Dedifferentiated amniotic fluid mesenchymal stem cell (primary cell): ENCODE measurements at regions not wholly inside any gene's neighbourhood (a gene's known extent, or its start where the extent isn't known, plus 50 kb on each side); places are given as distances from the start of the nearest gene placed in this dataset.
"Not testable (repeated sequence)": the region's sequence is repeated elsewhere in the genome, so short reads cannot be mapped to it uniquely, and the experiment has no call there.

Experiments used
- DNase-seq: peaks from one replicate; pipeline ENCODE4 v3.0.0-alpha.2; 2016; ENCODE audit errors: extremely low spot score

DNA sequence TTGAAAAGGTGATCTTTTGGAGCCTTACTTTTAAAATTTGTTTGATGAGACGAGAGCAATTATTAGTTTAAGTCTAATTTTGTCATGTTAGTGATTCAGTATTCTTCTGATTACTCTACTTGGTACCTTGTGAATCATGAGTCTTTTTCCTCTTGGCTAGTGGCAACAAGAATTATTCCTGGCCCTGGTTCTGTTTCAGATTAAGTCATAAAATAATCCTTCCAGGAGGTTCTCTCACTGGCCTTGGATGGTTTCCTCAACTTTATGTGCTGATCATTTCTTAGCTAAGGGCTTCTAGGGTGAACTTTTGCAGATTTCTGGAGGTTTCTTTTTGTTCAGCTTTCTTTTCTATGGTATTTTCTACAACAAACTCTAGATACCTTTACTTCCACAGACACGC, 741.8 kb upstream of the LUZP2 start:
- no peak for DNase-seq

DNA sequence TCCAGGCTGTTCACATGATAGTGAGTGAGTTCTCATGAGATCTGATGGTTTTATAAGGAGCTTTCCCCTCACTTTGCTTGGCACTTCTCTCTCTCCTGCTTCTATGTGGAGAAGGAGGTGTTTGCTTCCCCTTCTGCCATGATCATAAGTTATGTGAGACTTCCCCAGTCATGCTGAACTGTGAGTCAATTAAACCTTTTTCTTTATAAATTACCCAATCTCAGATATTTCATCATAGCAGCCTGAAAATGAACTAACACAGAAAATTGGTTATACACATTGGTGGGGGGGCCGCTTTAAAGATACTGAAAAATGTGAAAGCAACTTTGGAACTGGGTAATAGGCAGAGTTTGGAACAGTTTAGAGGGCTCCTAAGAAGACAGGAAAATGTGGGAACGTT, 741.1 kb upstream of the LUZP2 start:
- DNase-seq = no peak

DNA sequence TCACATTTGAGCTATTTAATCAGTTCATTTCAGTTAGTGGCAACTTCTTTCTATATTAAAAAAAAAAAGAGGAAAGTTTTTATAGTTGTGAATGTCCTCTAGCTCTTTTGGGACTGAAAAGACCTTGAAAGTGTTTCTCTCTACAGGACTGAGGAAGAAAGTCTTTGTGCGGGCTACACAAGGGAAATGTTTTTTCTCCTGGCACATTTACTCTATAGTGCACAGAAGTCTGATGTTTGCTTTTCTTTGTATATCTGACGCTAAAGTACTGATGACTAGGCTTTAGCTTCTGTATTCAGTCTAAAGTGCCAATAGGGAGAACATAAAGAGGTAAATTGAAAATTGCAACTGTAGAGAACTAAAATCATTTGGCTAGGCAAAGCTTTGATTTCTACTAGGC, 737.4 kb upstream of the LUZP2 start:
- no peak for DNase-seq

DNA sequence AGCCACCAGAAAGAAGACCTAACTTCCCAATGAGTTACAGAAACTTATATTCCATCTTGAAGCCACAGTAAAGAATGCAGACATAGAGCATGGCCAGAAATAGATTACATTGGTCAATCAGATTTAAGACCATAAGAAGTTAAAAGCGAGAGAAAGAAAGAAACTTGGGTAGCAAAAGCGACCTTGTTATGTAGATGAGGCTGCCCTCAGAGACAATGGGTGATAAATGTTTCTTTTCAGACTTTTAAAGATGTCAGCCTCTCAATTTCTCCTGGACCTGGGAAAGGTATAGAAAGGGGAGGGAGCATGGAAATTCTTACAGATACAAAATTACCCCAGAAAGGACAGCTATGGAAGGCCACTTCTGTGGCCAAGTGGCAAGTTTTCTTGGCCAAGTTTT, 732.6 kb upstream of the LUZP2 start:
- DNase-seq = no peak

DNA sequence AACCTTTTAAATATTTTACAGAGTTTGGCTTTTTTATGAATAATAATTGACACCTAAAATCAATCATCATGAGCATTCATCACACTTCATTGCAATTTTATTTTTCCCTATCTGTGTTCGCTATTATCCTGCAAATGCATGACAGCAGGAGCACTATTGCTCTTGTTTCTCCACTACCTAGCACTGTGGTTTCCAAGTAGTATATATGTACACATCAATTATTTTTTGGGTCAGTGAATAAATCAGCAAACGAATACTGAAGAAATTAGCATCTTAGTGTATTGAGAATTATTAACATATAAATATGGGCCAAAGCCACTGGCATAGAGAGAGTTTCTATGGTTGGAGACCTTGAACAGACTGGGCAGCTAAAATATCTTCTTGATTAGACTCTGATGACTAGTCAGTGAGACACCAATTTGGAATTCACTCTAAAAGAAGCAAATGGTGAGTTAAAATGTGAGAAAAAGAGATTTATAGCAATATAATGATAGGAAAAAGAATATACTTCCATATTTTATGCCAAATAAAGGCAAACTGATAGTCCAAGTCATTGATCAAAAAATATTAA, 731.1 kb upstream of the LUZP2 start:
- no peak for DNase-seq

DNA sequence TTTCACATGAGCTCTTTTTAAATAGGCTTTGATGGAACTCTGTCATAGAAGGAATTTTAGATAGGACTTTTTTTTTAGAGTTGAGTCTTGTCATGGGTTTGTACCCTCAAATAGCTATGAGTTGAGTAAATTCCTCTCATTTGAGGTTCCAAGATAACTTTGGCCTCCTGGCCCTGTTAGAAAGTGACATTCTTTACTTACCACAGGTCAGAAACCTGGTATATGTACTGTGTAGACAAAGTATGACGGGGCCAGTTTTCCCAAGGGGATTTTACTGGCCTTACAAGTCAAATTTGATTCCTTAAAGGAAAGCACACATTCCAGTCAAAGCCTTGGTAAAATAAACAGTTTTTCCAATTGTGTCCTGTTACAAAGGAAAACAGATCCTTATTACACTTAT, 729.3 kb upstream of the LUZP2 start:
- DNase-seq = no peak

DNA sequence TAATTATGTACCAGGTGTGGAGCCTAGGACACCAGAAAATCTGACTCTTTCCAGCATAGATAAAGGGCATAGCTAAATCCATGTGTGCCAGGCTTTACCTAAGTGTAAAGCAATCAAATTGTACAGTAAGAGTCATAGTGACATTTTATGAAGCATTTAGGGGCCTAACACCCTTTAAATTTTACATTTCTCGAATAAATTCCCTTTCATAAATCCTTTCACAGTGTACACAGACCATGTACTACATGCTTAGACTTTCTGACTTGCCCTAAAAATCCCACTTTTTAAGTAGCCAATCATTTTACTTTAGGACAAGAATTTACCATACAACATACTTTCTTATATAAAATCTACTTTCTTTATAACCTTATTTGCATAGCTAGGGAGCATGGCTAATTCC, 727.6 kb upstream of the LUZP2 start:
- DNase-seq = no peak

DNA sequence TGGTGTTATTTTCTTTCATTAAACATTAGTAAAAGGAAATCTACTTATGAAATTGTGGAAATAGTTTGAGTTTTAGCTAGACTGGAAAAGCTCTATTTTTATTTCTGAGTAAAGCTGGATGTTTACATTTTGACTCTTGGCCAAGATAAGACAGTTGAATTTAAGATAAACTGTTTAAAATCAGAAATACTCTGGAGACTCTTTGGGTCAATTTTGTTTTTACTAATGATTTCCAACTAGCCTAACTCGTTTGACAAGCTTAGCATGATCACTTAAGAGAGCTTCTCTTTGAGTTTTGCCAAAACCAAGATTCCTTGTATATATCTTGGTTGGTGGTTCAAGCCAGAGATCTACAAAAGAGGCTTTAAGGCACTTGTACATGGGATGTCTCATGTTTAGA, 724.8 kb upstream of the LUZP2 start:
- DNase-seq = no peak

DNA sequence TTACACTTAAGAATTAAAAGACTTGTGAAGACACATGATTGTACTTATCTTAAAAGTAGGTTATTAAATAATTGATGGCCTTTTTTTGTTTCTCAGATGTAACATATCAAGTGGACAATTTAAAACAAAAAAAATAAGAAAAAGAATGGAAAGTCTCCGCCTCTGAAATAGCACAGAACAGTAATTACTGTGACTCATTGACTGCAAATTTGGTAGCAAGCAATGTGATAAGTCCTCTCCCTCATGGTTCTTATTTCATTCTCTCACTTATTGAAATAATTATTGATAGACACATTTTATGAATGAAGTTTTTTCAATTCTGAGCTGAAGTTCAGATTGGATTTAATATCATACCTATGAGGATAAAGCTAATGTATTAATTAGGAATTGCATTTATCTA, 717.9 kb upstream of the LUZP2 start:
- peak; percentile 33 for DNase-seq

DNA sequence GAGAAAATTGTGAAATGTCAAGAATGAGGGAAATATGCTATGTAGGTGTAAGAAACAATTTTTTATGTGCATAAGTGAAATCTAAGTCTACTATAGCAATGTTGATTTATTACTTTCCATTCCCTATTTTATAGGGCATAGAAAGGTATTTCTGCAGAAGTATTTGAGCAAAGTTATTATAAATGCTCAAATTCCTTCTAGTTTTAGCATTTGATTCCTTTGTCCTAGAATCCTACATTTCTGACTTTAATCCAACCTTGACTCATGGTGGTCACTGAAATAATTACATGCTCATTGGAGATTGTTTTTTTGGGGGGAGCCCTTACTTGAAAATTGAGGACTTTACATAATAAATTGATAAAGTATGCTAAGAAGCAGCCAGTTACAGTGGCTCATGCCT, 716.6 kb upstream of the LUZP2 start:
- no peak for DNase-seq

DNA sequence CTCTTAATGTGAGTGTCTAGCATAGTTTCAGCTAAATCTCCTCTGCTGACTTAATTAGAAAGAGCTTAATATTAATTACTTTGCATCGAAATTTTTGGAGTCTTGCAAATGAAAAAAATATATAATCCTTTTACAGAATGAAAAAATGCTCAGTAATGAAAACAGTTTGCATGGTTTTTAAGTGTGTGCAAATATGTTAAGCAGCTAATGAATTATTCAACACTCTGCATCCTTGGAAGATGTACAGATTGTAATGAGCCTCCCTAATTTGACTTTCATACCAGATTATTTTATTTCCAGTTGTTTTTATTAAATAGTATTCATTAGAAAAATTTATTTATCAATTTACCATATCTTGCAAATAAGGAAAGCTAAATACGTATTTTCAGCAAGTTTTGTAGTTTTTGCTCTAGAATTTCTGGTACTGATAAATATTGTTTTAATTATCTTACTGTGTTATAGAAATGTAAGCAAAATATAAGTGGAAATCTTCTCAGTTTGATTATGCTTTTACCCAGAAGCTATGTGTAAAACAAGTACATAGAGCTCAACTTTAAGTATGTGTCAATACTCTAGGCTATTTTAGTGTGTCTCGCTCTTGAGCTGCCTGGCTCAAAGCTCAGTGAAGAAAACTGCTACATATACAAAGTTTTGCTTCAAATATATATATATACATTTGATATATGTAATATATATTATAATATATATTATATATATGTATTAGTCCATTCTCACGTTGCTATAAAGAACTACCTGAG, 714.9 kb upstream of the LUZP2 start:
- DNase-seq = no peak

DNA sequence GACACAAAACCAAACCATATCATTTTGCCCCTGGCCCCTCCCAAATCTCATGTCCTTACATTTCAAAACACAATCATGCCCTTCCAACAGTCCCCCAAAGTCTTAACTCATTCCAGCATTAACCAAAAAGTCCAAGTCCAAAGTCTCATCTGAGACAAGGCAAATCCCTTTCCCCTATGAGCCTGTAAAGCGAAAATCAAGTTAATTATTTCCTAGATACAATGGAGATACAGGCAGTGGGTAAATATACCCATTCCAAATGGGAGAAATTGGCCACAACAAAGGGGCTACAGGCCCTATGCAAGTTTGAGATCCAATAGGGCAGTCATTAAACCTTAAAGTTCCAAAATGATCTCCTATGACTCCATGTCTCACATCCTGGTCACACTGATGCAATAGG, 709.9 kb upstream of the LUZP2 start:
- DNase-seq = not testable (repeated sequence)

DNA sequence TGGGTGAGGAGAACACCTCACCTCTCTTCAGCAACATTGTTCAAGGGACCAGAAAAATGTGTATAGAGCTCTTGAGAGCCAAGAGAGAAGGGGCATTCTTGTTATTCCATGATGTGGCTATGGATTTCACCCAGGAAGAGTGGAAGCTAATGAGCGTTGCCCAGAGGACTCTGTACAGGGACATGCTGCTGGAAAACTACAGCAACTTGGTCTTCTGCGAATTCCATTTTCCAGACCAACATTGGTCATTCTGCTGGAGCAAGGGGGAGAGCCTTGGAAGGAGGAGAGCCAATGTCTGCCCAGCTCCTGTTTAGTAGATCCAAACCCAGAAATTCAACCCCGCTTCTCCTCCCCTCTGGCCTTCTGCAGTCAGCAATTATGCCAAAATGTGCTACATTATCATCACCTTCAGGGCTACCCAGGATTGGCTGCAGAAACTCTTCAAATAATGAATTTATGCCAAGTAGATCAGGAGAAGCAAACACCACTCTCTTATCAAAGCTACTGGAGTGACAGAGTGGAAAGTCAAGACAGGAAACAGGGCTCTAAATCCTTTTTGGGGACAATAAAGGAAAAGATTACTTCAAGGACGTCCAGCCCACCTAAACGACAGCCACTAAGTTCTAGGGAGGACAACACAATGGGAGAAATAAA, 707.5 kb upstream of the LUZP2 start:
- DNase-seq = no peak

DNA sequence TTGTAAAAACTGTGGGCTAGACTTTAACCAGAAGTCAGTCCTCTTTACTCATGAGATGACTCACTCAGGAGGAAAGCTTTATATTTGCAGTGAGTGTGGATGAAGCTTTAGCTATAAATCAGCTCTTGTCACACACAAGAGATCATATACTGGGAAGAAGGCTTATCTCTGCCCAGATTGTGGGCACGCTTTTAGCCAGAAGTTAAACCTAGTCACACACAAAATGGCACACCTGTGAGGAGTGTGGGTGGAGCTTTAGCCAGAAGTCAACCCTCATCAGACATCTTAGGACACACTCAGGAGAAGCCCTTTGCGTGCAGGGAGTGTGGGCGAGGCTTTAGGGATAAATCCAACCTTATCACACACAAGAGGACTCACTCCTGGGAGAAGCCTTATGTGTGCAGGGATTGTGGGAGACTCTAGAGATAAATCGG, 706.9 kb upstream of the LUZP2 start:
- peak; percentile 37 for DNase-seq

DNA sequence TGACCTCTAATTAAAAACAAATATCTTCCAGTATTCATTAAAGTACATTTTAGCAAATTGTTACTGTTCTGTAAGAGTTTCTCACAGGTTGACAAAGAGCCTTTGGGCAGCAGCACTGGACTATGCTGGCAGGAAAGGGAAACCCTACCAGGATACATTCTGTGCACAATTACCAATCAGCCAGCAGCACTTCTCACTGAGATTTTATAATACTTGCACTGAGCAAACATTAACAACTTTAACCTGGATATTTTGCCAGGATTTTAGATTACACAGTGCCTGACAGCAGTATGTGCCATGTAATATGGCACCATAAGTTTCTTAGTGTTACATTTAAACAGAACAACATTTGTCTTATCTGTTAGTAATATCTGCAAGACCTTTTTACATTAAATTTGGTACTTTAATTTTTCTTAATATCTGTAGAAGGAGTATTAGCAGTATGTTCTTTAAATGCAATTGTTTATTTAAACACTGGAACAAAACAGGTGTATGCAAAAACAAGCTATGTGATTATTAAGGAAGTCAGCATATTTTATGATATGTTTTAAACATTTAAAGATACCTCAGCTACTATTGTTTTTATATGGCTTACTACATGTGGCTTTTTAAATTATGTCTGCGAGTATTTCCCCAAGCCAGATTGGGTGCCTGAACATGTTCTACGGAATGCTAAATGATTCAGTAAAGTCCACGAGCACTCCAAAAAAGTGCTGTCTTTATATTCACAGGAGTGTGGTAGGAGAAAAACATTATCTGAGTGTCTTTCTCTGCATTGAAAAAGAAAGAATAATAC, 699.0 kb upstream of the LUZP2 start:
- no peak for DNase-seq

DNA sequence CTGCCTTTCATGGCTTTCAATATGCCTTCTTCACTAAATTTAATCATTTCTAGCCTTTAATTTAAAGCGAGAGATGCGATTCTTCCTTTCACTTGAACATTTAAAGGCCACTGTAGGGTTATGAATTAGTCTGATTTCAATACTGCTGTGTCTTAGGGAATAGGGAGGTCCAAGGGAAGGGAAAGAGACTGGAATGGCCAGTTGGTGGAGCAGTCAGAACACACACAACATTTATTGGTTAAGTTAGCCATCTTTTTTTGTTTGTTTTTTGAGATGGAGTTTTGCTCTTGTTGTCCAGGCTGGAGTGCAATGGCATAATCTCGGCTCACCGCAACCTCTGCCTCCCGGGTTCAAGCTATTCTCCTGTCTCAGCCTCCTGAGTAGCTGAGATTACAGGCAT, 662.5 kb upstream of the LUZP2 start:
- DNase-seq = not testable (repeated sequence)

DNA sequence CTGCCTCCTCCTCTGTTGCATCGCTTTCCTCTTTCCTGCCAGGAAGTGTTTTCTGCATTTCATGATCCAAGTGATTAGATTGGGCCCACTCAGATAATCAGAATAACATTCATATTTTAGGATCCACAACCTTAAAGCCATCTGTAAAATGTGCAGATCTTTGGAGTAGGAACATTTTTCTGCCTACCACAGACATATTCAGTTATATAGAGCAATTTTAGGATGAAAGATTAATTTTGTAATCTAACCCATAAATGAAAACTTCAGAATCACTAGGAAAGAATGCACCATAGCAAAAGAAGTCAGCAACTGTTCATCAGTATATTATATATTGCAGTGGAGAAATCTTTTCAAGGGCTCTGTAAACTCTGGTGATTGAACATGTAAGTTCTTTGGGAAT, 659.9 kb upstream of the LUZP2 start:
- no peak for DNase-seq

DNA sequence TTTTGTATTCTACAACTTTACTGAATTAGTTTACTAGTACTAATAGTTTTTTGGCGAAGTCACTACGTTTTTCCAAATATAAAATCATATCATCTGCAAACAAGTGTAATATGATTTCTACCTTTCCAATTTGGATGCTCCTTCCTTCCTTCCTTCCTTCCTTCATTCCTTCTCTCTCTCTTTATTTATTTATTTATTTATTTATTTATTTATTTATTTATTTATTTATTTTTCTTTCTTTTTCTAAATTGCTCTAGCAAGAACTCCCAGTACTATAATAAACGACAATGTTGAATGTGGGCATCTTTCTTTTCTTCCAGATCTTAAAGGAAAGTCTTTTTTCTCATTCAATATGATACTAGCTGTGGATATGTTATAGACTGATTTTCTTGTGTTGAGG, 656.0 kb upstream of the LUZP2 start:
- no peak for DNase-seq

DNA sequence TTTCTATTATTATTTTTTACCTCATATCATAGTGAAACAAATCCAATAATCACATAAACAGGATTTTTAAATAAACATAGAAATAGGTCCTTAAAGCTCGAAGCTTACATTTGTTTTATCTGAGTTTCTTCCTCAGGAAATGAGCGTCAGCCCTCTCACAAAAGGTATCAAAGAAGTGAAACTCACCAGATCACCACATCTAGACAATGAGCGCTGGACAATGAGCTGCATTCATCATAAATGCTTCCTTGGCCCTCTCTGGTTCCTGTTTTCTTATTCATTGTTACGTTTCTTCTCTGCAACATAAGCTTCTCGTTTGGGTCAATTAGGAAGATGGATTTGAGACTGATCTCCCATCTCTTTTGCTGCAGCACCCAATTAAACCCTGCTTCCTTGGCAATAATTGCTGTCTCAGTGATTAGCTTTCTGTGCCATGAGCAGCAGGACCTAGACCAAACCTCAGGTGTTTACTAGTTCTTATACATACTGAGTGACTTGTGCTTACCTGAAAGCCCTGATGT, 649.9 kb upstream of the LUZP2 start:
- DNase-seq = no peak

DNA sequence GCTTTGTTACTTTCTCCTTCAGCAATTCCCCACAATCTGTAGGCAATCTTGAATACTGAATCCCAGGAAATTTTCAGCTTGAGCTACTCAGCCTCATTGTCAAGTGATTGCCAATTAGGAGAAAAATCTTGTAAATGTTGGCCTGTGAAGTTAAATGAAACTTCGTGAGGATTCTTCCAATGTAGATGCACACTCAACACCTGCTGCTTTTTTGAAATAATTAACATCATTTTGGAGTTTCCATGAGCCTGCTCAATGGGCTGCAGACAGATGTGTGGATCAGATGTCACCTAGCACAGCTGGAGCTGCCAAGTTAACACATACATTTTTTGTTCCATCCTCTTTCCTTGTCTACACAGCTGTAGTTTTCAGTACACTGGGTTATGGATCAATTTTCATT, 645.6 kb upstream of the LUZP2 start:
- DNase-seq = no peak

DNA sequence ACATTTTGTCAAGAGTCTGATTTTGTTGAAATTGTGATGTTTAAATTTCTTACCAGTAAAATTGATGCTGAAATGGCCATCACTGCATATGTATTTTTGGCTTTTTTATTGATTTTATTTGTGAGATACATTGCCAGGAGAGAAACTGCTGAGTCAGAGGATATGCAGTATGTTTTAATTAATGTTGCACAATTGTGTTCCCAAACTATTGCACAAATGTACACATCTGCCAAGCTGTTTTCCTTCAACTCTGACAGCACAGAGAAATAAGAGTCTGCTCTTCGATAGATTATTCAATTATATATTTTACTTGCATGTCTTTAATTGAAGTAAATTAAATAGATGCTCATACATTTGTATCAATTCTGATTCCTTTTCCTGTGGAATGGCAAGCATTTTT, 640.2 kb upstream of the LUZP2 start:
- peak; percentile 70 for DNase-seq

DNA sequence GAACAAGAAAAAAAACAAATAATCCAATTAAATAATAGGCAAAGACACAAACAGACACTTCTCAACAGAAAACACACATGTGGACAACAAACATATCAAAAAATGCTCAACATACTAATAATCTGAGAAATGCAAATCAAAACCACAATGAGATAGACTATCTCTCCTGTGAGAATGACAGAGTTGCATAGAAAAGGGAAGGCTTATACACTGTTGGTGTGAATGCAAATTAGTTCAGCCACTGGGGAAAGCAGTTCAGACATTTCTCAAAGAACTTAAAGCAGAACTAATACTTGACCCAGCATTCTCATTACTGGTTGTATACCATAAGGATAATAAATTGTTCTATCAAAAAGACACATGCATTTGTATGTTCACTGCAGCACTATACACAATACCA, 637.8 kb upstream of the LUZP2 start:
- DNase-seq = no peak
